Endothelial cell of umbilical vein (primary cell): ENCODE measurements at regions not wholly inside any gene's neighbourhood (a gene's known extent, or its start where the extent isn't known, plus 50 kb on each side); places are given as distances from the start of the nearest gene placed in this dataset.

Experiments used
- BruUV-seq: library from RNA; stranded (reverse); fragments of 400-500 nt; replicated peaks from 2 replicates; lab custom pipeline; 2021; lab: Mats Ljungman, UMichigan
- CTCF ChIA-PET: fragments of 300-600, 350-600 bp; sonication (Branson Sonifier 250); formaldehyde crosslinking; loops from one replicate; lab custom pipeline; 2021; ENCODE audit warnings: antibody characterized with exemption, inconsistent platforms; lab: Charles Lee
- POLR2A ChIA-PET: fragments of 300-600, 350-600 bp; sonication (Branson Sonifier 250); formaldehyde crosslinking; loops from one replicate; lab custom pipeline; 2021; ENCODE audit warnings: antibody characterized with exemption, inconsistent platforms; lab: Charles Lee
- DNase-seq: peaks from one replicate; pipeline ENCODE4 v3.0.0-alpha.2; 2011; ENCODE audit warnings: low read depth, low spot score
- FAIRE-seq: peaks from 2 replicates; lab custom pipeline; 2011; peaks lifted over from hg19 to GRCh38; lab: Jason Lieb, UNC
- H2AFZ ChIP-seq: 2 replicates; pipeline ENCODE4 v1.6.0; 2012; ENCODE audit warnings: low read depth, low read length, control low read depth, inconsistent platforms
- H3K27ac ChIP-seq: 2 replicates; pipeline ENCODE4 v1.5.1; 2011; ENCODE audit warnings: low read depth, mild to moderate bottlenecking, control low read depth, low read length, moderate library complexity; ENCODE audit not compliant: insufficient read depth
- H3K27me3 ChIP-seq, 2 experiments: 2 replicates each; pipeline versions ENCODE4 v1.6.0 to v1.6.1; 2011; ENCODE audit warnings: low read length in 2 of 2, mixed read lengths in 1 of 2; ENCODE audit not compliant: control insufficient read depth in 2 of 2, insufficient read depth in 2 of 2
- H3K36me3 ChIP-seq, 2 experiments: 2 replicates in 1 of 2; 3 replicates in 1 of 2; pipeline ENCODE4 v1.5.1; 2011; ENCODE audit warnings: low read length in 2 of 2, mild to moderate bottlenecking in 1 of 2, moderate library complexity in 1 of 2; ENCODE audit not compliant: control insufficient read depth in 2 of 2, insufficient read depth in 2 of 2; ENCODE audit errors: extremely low read depth in 1 of 2
- H3K4me1 ChIP-seq: 3 replicates; pipeline ENCODE4 v1.5.1; 2011; ENCODE audit warnings: mild to moderate bottlenecking, low read length; ENCODE audit not compliant: control insufficient read depth, insufficient read depth; ENCODE audit errors: extremely low read depth
- H3K4me2 ChIP-seq: 2 replicates; pipeline ENCODE4 v1.6.1; 2011; ENCODE audit warnings: low read length, control low read depth, mixed read lengths; ENCODE audit not compliant: insufficient read depth
- H3K4me3 ChIP-seq, 3 experiments: fragments of 200-600 bp in 1 of 3; sonication (generic), shearing (Covaris generic) in 1 of 3; replicated peaks in 1 of 3; 2 replicates each; pipeline ENCODE4 v1.5.1; 2011 to 2016; ENCODE audit warnings: control low read depth in 3 of 3, low read length in 3 of 3, mild to moderate bottlenecking in 2 of 3, inconsistent platforms in 1 of 3, low read depth in 1 of 3, moderate library complexity in 1 of 3; ENCODE audit not compliant: insufficient read depth in 1 of 3
- H3K79me2 ChIP-seq: 2 replicates; pipeline ENCODE4 v1.6.0; 2012; ENCODE audit warnings: low read length, inconsistent platforms; ENCODE audit not compliant: control insufficient read depth, insufficient read depth
- H3K9ac ChIP-seq: replicated peaks from 2 replicates; pipeline ENCODE3; 2011; ENCODE audit warnings: low read length, control low read depth; ENCODE audit not compliant: insufficient read depth; ENCODE audit errors: extremely low read depth
- H3K9me1 ChIP-seq: replicated peaks from 3 replicates; pipeline ENCODE4 v1.6.0; 2011; ENCODE audit warnings: mild to moderate bottlenecking, low read length; ENCODE audit not compliant: control insufficient read depth, insufficient read depth; ENCODE audit errors: extremely low read depth
- H3K9me3 ChIP-seq: replicated peaks from 2 replicates; pipeline ENCODE4 v1.5.1; 2012; ENCODE audit warnings: low read length, inconsistent platforms; ENCODE audit not compliant: control insufficient read depth, insufficient read depth
- H4K20me1 ChIP-seq: replicated peaks from 2 replicates; pipeline ENCODE3; 2011; ENCODE audit warnings: mild to moderate bottlenecking, low read length; ENCODE audit not compliant: control insufficient read depth, insufficient read depth; ENCODE audit errors: extremely low read depth
- CTCF ChIP-seq, 2 donors: IDR thresholded peaks; 1 replicate in 1 of 2; 2 replicates in 1 of 2; pipeline ENCODE4 v1.5.1; 2011; ENCODE audit warnings: low read length in 2 of 2, mild to moderate bottlenecking in 2 of 2, moderate library complexity in 2 of 2, control low read depth in 1 of 2, inconsistent platforms in 1 of 2, low read depth in 1 of 2; ENCODE audit not compliant: insufficient read depth in 1 of 2; ENCODE audit errors: extremely low read depth in 1 of 2
- EZH2 ChIP-seq: IDR thresholded peaks from 2 replicates; pipeline ENCODE4 v1.6.1; 2012; ENCODE audit warnings: borderline replicate concordance, low read depth, mild to moderate bottlenecking, moderate library complexity, low read length, inconsistent platforms; ENCODE audit not compliant: severe bottlenecking
- FOS ChIP-seq: IDR thresholded peaks from 2 replicates; pipeline ENCODE4 v1.6.1; 2011; ENCODE audit warnings: mild to moderate bottlenecking, low read length, moderate library complexity, borderline replicate concordance; ENCODE audit not compliant: insufficient read depth
- GATA2 ChIP-seq: IDR thresholded peaks from 2 replicates; pipeline ENCODE4 v1.7.0; 2011; ENCODE audit warnings: low read depth, mild to moderate bottlenecking, moderate library complexity, mixed read lengths, low read length; ENCODE audit not compliant: insufficient read length, insufficient read depth
- JUN ChIP-seq: IDR thresholded peaks from 2 replicates; pipeline ENCODE4 v1.6.1; 2011; ENCODE audit warnings: borderline replicate concordance, low read depth; ENCODE audit not compliant: insufficient read length, insufficient read depth
- MAX ChIP-seq: IDR thresholded peaks from 2 replicates; pipeline ENCODE4 v1.6.1; 2011; ENCODE audit not compliant: insufficient read depth, insufficient read length
- MYC ChIP-seq: IDR thresholded peaks from one replicate; pipeline ENCODE4 v1.6.1; 2011; ENCODE audit warnings: mild to moderate bottlenecking, low read depth, low read length
- POLR2A ChIP-seq: IDR thresholded peaks from 2 replicates; pipeline ENCODE4 v1.6.1; 2012; ENCODE audit warnings: low read depth, mild to moderate bottlenecking, control low read depth, low read length
- POLR2AphosphoS5 ChIP-seq: IDR thresholded peaks from 2 replicates; pipeline ENCODE4 v1.6.1; 2012; ENCODE audit warnings: low read depth, mild to moderate bottlenecking, control low read depth, low read length, moderate library complexity; ENCODE audit not compliant: insufficient read depth
- dilution Hi-C: fragments of 300-500 bp; cut with MboI; formaldehyde crosslinking; loops from one replicate; pipeline ENCODE4 v1.15.0; 2019; ENCODE audit warnings: low sequenced_read_pairs; ENCODE audit not compliant: extremely low pct_ligation_motif_present
- intact Hi-C: fragments of 100-400 bp; cut with micrococcal nuclease; formaldehyde crosslinking; loops from one replicate; pipeline ENCODE4 v1.10.0; 2022

- no peaks in the 10 kb centered on the region for H3K9me3 ChIP-seq
- no peaks in the 10 kb centered on the region for H3K9me1 ChIP-seq
- no peaks in the 10 kb centered on the region for H3K27me3 ChIP-seq
- intact Hi-C loops: no loop called here
- H3K4me2 ChIP-seq: no peak overlapping the region
- no peak for DNase-seq
- no peaks in the 10 kb centered on the region for H3K36me3 ChIP-seq
- no peaks in the 10 kb centered on the region for H3K79me2 ChIP-seq
- CTCF ChIA-PET: interaction anchor here (1.9 kb wide), 1 partner anchor 100 kb away, joined by 4 read pairs; no protein-coding TSS in a partner anchor
- no peak for TF ChIP-seq EZH2
- TF ChIP-seq POLR2A: no peak
- TF ChIP-seq FOS: no peak
- TF ChIP-seq CTCF (IDR thresholded peaks at IDR 0.05; ENCODE audit: extremely low read depth in 1 of 2, insufficient read depth in 1 of 2, low read depth in 1 of 2, low read length in 2 of 2): no peak
- TF ChIP-seq JUN: no peak
- no peak for TF ChIP-seq MAX
- TF ChIP-seq GATA2: no peak
- no peak for TF ChIP-seq MYC
- no peak for TF ChIP-seq POLR2AphosphoS5
- POLR2A ChIA-PET: no interaction called here
- no peaks in the 10 kb centered on the region for H4K20me1 ChIP-seq
- no peak overlapping the region for H2AFZ ChIP-seq
- dilution Hi-C loops: no loop called here
- no TSS peak for BruUV-seq
- no peak overlapping the region for H3K27ac ChIP-seq
- H3K9ac ChIP-seq: no peak overlapping the region
- H3K4me1 ChIP-seq: no peaks in the 10 kb centered on the region
- FAIRE-seq: no peak
- H3K4me3 ChIP-seq: no peak overlapping the region
These were observed 133.6 kb downstream of the GDAP2 start for GRCh38 chr1:117795792-117796191.
